T-helper 2 cell treated with Interferon-gamma antibody and Interleukin-4, amounts not matched to agents 5 μg/mL and 100 μg/mL, for 36 hours (primary cell): ENCODE measurements at regions not wholly inside any gene's neighbourhood (a gene's known extent, or its start where the extent isn't known, plus 50 kb on each side); places are given as distances from the start of the nearest gene placed in this dataset.

Experiments
- DNase-seq: peaks from one replicate; pipeline ENCODE4 v3.0.0; 2021; ENCODE audit warnings: low spot score
- H3K27ac Mint-ChIP-seq: one replicate; pipeline ENCODE4 v1.8.0; 2021; ENCODE audit warnings: mild to moderate bottlenecking, mixed read lengths
- H3K27me3 Mint-ChIP-seq: one replicate; pipeline ENCODE4 v1.8.0; 2021; ENCODE audit warnings: low read depth, mixed read lengths
- H3K36me3 Mint-ChIP-seq: one replicate; pipeline ENCODE4 v1.8.0; 2021; ENCODE audit warnings: low read depth, mixed read lengths
- H3K4me1 Mint-ChIP-seq: one replicate; pipeline ENCODE4 v1.8.0; 2021; ENCODE audit warnings: low read depth, mixed read lengths
- H3K4me3 Mint-ChIP-seq: one replicate; pipeline ENCODE4 v1.8.0; 2022; ENCODE audit warnings: mild to moderate bottlenecking, moderate library complexity, mixed read lengths
- H3K9me3 Mint-ChIP-seq: one replicate; pipeline ENCODE4 v1.8.0; 2021; ENCODE audit warnings: mixed read lengths

- Mint-ChIP-seq H3K27me3 (peaks cover 18% of the 10 kb centered on the region), H3K9me3 (no peaks in the 10 kb centered on the region), H3K27ac (no peak overlapping the region), H3K36me3 (no peaks in the 10 kb centered on the region), H3K4me1 (no peaks in the 10 kb centered on the region), H3K4me3 (no peak overlapping the region)
- DNase-seq: no peak
Measured at GRCh38 chr19:29364224-29364726, 151.3 kb upstream of the UQCRFS1 start.

GRCh38 chr19:29364999-29365398 lies 152.0 kb upstream of the UQCRFS1 start:
- H3K27ac Mint-ChIP-seq: no peak overlapping the region

GRCh38 chr19:29365836-29366417 lies 153.0 kb upstream of the UQCRFS1 start:
- Mint-ChIP-seq H3K4me1 (no peaks in the 10 kb centered on the region), H3K36me3 (no peaks in the 10 kb centered on the region), H3K4me3 (no peak overlapping the region), H3K27ac (no peak overlapping the region), H3K9me3 (no peaks in the 10 kb centered on the region), H3K27me3 (peaks cover 18% of the 10 kb centered on the region)
- DNase-seq: no peak

More at GRCh38 chr19:29364999-29365398, 152.0 kb upstream of the UQCRFS1 start:
- Mint-ChIP-seq H3K27me3 (peaks cover 18% of the 10 kb centered on the region), H3K4me3 (no peak overlapping the region), H3K9me3 (no peaks in the 10 kb centered on the region), H3K36me3 (no peaks in the 10 kb centered on the region), H3K4me1 (no peaks in the 10 kb centered on the region)
- no peak for DNase-seq

- no peak overlapping the region for H3K4me3 Mint-ChIP-seq
- H3K36me3 Mint-ChIP-seq: no peaks in the 10 kb centered on the region
- no peaks in the 10 kb centered on the region for H3K4me1 Mint-ChIP-seq
Measured at GRCh38 chr19:29366757-29367156, 153.8 kb upstream of the UQCRFS1 start.

GRCh38 chr19:29367791-29368222 lies 154.9 kb upstream of the UQCRFS1 start:
- no peak for DNase-seq
- H3K4me3 Mint-ChIP-seq: no peak overlapping the region
- no peaks in the 10 kb centered on the region for H3K9me3 Mint-ChIP-seq

More at GRCh38 chr19:29366757-29367156, 153.8 kb upstream of the UQCRFS1 start:
- H3K27me3 Mint-ChIP-seq: peaks cover 18% of the 10 kb centered on the region
- no peaks in the 10 kb centered on the region for H3K9me3 Mint-ChIP-seq
- H3K27ac Mint-ChIP-seq: no peak overlapping the region
- DNase-seq: no peak

GRCh38 chr19:29370276-29370675 lies 155.5 kb upstream of the VSTM2B start:
- Mint-ChIP-seq H3K9me3 (no peaks in the 10 kb centered on the region), H3K4me1 (no peaks in the 10 kb centered on the region), H3K27ac (no peak overlapping the region), H3K27me3 (peaks cover 4% of the 10 kb centered on the region), H3K4me3 (no peak overlapping the region), H3K36me3 (no peaks in the 10 kb centered on the region)
- no peak for DNase-seq

More at GRCh38 chr19:29367791-29368222, 154.9 kb upstream of the UQCRFS1 start:
- no peaks in the 10 kb centered on the region for H3K36me3 Mint-ChIP-seq
- H3K4me1 Mint-ChIP-seq: no peaks in the 10 kb centered on the region
- H3K27ac Mint-ChIP-seq: no peak overlapping the region
- peaks cover 18% of the 10 kb centered on the region for H3K27me3 Mint-ChIP-seq

- no peak for DNase-seq
- Mint-ChIP-seq H3K9me3 (no peaks in the 10 kb centered on the region), H3K4me1 (no peaks in the 10 kb centered on the region), H3K36me3 (no peaks in the 10 kb centered on the region), H3K4me3 (no peak overlapping the region), H3K27me3 (peaks cover 4% of the 10 kb centered on the region), H3K27ac (no peak overlapping the region)
Measured at GRCh38 chr19:29371251-29372090, 154.3 kb upstream of the VSTM2B start.

- no peak overlapping the region for H3K27ac Mint-ChIP-seq
- H3K4me3 Mint-ChIP-seq: no peak overlapping the region
- H3K9me3 Mint-ChIP-seq: no peaks in the 10 kb centered on the region
- H3K27me3 Mint-ChIP-seq: peaks cover 4% of the 10 kb centered on the region
- no peak for DNase-seq
- no peaks in the 10 kb centered on the region for H3K4me1 Mint-ChIP-seq
- H3K36me3 Mint-ChIP-seq: no peaks in the 10 kb centered on the region
Measured at GRCh38 chr19:29372091-29372415, 153.7 kb upstream of the VSTM2B start.

- no peak for DNase-seq
- Mint-ChIP-seq H3K27ac (no peak overlapping the region), H3K4me3 (no peak overlapping the region), H3K9me3 (no peaks in the 10 kb centered on the region), H3K36me3 (no peaks in the 10 kb centered on the region), H3K27me3 (peaks cover 4% of the 10 kb centered on the region), H3K4me1 (no peaks in the 10 kb centered on the region)
Measured at GRCh38 chr19:29372461-29372860, 153.3 kb upstream of the VSTM2B start.

GRCh38 chr19:29372921-29373797 lies 152.6 kb upstream of the VSTM2B start:
- no peak overlapping the region for H3K4me3 Mint-ChIP-seq
- DNase-seq: no peak
- H3K27ac Mint-ChIP-seq: no peak overlapping the region
- no peaks in the 10 kb centered on the region for H3K9me3 Mint-ChIP-seq
- no peaks in the 10 kb centered on the region for H3K4me1 Mint-ChIP-seq
- no peaks in the 10 kb centered on the region for H3K36me3 Mint-ChIP-seq
- H3K27me3 Mint-ChIP-seq: peaks cover 3% of the 10 kb centered on the region

- no peak for DNase-seq
- Mint-ChIP-seq H3K36me3 (no peaks in the 10 kb centered on the region), H3K27me3 (peaks cover 11% of the 10 kb centered on the region), H3K4me3 (no peak overlapping the region), H3K4me1 (no peaks in the 10 kb centered on the region), H3K27ac (no peak overlapping the region), H3K9me3 (no peaks in the 10 kb centered on the region)
Measured at GRCh38 chr19:29375429-29376119, 150.2 kb upstream of the VSTM2B start.

- Mint-ChIP-seq H3K27me3 (peaks cover 11% of the 10 kb centered on the region), H3K36me3 (no peaks in the 10 kb centered on the region), H3K4me3 (no peak overlapping the region), H3K9me3 (no peaks in the 10 kb centered on the region), H3K27ac (no peak overlapping the region), H3K4me1 (no peaks in the 10 kb centered on the region)
- DNase-seq: no peak
Measured at GRCh38 chr19:29376855-29377354, 148.9 kb upstream of the VSTM2B start.

- Mint-ChIP-seq H3K9me3 (no peaks in the 10 kb centered on the region), H3K4me3 (no peak overlapping the region)
Measured at GRCh38 chr19:29378126-29378525, 147.7 kb upstream of the VSTM2B start.

More at GRCh38 chr19:29378126-29378525, 147.7 kb upstream of the VSTM2B start:
- Mint-ChIP-seq H3K27me3 (peaks cover 11% of the 10 kb centered on the region), H3K36me3 (no peaks in the 10 kb centered on the region), H3K27ac (no peak overlapping the region), H3K4me1 (no peaks in the 10 kb centered on the region)
- DNase-seq: no peak
